KBM-7 (cell line): ENCODE measurements at regions not wholly inside any gene's neighbourhood (a gene's known extent, or its start where the extent isn't known, plus 50 kb on each side); places are given as distances from the start of the nearest gene placed in this dataset.
"Not testable (repeated sequence)": the region's sequence is repeated elsewhere in the genome, so short reads cannot be mapped to it uniquely, and the experiment has no call there.

Experiments
- DNase-seq: peaks from one replicate; pipeline ENCODE4 v3.0.0-alpha.2; 2015
- in situ Hi-C: fragments of 300-500 bp; cut with MboI; formaldehyde crosslinking; loops from 2 replicates; pipeline ENCODE4 v1.14.3; 2020; ENCODE audit warnings: low sequenced_read_pairs, low pct_unique_long_range_greater_than_20kb, mixed read lengths

GRCh38 chr21:14740692-14741091 lies 194.6 kb upstream of the SAMSN1 start:
- DNase-seq = no peak
- in situ Hi-C loops = no loop called here

DNA sequence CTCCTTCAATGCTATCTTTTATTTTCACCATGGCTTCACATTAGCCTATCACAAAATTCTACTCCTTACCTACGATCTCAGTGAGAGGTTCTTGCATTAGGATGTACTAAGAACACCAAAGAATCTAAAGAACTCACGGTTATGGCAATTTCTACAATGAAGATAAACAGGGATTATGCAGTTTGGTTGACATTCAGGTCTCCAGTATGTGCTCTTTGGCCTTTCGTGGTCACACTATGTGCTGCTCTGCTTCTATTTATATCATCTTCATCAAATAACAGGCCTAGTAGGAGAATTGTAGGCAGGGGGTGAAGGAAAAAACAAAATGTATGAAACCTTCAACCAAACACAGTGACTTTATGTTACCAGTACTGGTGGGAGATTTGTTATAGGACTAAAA lies 194.0 kb upstream of the SAMSN1 start:
- DNase-seq = no peak
- in situ Hi-C loops = no loop called here

- DNase-seq = no peak
- in situ Hi-C loops = no loop called here
Measured at GRCh38 chr21:14739590-14739989, 193.5 kb upstream of the SAMSN1 start.

DNA sequence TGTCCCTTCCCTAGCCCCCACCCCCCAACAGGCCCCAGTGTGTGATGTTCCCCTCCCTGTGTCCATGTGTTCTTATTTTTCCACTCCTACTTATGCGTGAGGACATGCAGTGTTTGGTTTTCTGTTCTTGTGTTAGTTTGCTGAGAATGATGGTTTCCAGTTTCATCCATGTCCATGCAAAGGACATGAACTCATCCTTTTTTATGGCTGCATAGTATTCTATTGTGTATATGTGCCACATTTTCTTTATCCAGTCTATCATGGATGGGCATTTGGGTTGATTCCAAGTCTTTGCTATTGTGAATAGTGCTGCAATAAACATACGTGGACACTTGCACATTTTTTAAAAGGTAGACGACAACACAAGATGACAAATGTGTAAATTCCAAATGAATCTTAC lies 192.5 kb upstream of the SAMSN1 start:
- DNase-seq, in situ Hi-C loops: not testable (repeated sequence)

DNA sequence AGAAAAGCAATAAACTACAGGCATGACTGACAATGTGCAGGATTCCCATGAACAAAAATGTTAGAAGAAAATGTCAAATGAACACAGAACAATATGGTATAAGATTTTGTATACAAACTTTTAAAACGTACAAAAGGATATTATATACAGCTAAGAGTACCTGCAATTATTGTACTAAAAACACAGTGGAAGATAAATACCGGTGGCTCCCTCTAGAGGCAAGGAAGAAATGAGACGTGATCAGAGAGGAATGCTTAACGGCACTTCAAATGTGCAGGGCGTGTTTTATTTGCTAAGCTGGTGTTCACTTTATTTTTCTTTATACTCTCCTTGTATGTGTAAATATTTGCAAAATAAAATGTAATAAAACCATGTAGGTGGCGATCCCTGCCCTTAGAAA lies 191.8 kb upstream of the SAMSN1 start:
- peak; percentile 78 for DNase-seq
- in situ Hi-C loops = no loop called here

GRCh38 chr21:14737284-14737691 lies 191.2 kb upstream of the SAMSN1 start:
- in situ Hi-C loops = no loop called here
- peak; percentile 35 for DNase-seq

- in situ Hi-C loops = no loop called here
- no peak for DNase-seq
Measured at GRCh38 chr21:14736672-14737071, 190.6 kb upstream of the SAMSN1 start.

DNA sequence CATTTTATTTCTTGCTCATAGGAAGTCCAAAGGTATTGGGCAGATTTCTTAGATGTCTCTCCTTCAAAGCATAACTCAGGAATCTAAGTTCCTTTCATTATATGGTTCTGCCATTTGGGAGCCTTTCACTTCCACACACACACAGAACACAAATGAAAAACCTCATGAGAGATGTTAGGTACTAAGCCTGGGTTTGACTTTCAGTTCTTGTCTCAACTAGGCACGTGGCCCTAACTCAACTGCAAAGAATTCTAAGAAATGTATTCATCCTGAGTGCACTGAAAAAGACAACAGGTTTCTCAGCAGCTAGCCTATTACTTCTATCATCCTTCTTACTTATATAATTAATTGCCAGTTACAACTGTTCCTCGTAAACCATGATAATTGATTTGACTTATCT lies 190.0 kb upstream of the SAMSN1 start:
- in situ Hi-C loops = no loop called here
- DNase-seq = no peak

- no peak for DNase-seq
- in situ Hi-C loops = no loop called here
Measured at GRCh38 chr21:14734833-14735232, 188.7 kb upstream of the SAMSN1 start.

- in situ Hi-C loops = no loop called here
- peak; percentile 84 for DNase-seq
Measured at GRCh38 chr21:14734191-14734590, 188.1 kb upstream of the SAMSN1 start.

DNA sequence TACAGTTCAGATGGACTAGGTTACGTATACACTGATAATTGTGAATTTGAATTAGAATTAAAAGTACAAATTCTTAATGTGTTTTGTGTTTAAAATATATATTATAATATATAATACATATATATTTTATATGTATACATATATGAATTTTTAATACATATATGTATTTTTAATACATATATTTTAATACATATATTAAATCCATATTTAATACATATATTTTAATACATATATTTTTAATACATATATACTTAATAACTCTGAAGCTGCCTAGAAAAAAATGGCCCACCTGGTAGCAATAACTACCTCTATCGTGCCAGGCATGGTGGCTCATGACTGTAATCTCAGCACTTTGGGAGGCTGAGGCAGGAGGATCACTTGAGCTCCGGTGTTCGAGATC lies 179.1 kb upstream of the SAMSN1 start:
- in situ Hi-C loops = no loop called here

GRCh38 chr21:14722841-14723483 lies 176.8 kb upstream of the SAMSN1 start:
- in situ Hi-C loops = no loop called here
- no peak for DNase-seq

More for the DNA sequence above, 179.1 kb upstream of the SAMSN1 start:
- no peak for DNase-seq

GRCh38 chr21:14720237-14720636 lies 174.1 kb upstream of the SAMSN1 start:
- DNase-seq = no peak
- in situ Hi-C loops = no loop called here

DNA sequence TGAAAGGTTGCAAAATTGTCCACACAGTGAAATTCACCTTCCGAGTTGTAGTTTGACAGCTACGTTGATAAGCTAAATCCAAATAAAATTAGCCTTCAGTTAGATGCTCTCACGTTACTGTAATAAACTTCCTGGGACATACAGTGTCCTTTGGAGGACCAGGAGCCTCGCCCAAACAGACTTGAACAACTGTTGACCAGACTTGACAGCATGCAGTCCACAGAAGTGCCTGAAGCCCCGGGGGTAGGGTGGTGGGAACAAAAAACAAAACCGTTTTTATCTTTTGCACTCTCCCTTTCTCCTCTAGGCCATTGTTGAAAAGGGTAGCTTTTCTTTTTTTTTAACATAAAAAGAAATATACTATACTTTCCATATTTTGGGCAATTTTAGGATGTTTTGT lies 172.8 kb upstream of the SAMSN1 start:
- no peak for DNase-seq
- in situ Hi-C loops = no loop called here

GRCh38 chr21:14716761-14717396 lies 170.8 kb upstream of the SAMSN1 start:
- no peak for DNase-seq
- in situ Hi-C loops = no loop called here

DNA sequence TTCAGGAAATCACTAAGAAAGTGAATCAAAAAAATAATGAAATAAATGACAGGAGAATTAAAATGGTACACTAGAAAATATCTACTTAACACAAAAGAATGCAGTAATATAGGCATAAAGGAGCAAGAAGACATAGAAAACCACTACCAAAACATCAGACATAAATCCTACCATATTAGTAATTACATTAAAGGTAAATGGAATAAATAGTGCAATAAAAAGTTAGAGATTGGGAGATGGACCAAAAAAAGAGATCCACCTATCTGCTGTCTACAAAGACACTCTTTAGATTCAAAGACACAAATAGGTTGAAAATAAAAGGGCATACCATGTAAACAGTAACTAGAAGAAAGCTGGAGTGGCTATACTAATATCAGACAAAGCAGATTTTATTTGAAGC lies 167.0 kb upstream of the SAMSN1 start:
- in situ Hi-C loops = no loop called here
- DNase-seq = no peak

GRCh38 chr21:14712121-14712715 lies 166.1 kb upstream of the SAMSN1 start:
- DNase-seq = no peak
- in situ Hi-C loops = no loop called here

- no peak for DNase-seq
- in situ Hi-C loops = no loop called here
Measured at GRCh38 chr21:14711287-14711686, 165.2 kb upstream of the SAMSN1 start.

DNA sequence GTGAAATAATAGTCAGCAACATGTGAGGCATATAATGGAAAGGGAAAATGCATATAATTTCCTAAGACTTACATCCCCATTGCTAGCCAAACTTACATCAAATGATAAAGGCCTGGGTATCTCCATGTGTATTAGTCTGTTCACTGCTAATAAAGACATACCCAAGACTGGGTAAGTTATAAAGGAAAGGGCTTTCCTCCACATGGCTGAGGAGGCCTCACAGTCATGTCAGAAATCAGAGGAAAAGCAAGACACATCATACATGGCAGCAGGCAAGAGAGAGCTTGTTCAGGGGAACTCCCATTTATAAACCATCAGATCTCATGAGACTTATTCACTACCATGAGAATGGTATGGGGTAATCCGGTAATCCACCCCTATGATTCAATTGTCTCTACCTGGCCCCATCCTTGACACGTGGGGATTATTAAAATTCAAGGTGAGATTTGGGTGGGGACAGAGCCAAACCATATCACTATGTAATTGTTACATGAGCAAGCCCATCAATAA lies 161.5 kb upstream of the SAMSN1 start:
- in situ Hi-C loops = no loop called here
- no peak for DNase-seq

DNA sequence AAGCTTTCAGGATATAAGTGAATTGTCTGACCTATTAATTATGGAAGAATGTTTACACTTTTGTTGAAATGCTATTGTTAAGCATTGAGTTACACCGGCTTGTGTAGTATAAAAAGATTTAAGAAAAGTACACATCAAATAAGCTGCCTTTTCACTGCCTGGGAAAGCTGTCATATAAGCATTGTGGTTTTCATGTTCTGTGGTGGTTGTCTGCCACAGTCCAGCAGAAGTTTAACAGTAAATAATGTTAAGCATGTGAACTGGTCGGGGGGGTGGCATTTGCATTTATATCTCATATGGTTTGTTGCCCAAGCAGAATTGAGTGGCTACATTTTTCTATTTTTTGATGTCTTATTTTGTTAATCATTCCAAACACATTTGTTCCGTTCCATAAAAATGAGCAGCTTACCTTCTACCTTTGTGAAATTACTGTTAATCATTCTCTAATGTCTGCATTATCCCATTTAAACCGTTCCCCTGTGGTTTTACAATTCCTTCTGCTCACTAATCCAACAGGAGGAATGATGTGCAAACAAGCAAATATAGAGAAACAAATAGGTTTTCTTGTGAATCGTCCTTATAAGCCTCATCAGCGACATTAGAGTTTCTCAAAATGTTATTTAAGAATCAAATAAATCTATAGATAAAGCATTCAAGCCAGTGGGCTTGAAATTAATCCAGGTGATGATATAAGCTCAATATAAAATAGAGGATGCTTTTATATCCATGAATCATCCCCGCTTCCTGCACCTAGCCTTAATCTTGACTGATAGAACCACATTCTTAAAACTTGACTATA lies 160.8 kb upstream of the SAMSN1 start:
- no peak for DNase-seq
- in situ Hi-C loops = no loop called here
